ENCODE measurements at regions not wholly inside any gene's neighbourhood (a gene's known extent, or its start where the extent isn't known, plus 50 kb on each side); places are given as distances from the start of the nearest gene placed in this dataset.

GRCh38 chr4:62133101-62133897, 933.2 kb downstream of the ADGRL3 start:
- Histone ChIP-seq H3K9ac (no peak overlapping the region), H3K9me3 (0 out of 2 replicates have a peak, but pooled peaks cover 9% of the 10 kb centered on the region), H3K36me3 (no peaks in the 10 kb centered on the region), H3K4me2 (no peak overlapping the region), H3K4me1 (no peaks in the 10 kb centered on the region), H3K27ac (no peak overlapping the region), H4K20me1 (no peaks in the 10 kb centered on the region), H3K27me3 (no peaks in the 10 kb centered on the region), H3K4me3 (no peak overlapping the region)
- no peak for TF ChIP-seq Cebpa-rat (IDR thresholded peaks at IDR 0.05)

- H3K4me2 ChIP-seq: no peak overlapping the region
- H3K27ac ChIP-seq: no peak overlapping the region
- H3K27me3 ChIP-seq: no peaks in the 10 kb centered on the region
- 0 out of 2 replicates have a peak, but pooled peaks cover 9% of the 10 kb centered on the region for H3K9me3 ChIP-seq
- TF ChIP-seq Cebpa-rat (IDR thresholded peaks at IDR 0.05): no peak
- H4K20me1 ChIP-seq: no peaks in the 10 kb centered on the region
- H3K36me3 ChIP-seq: no peaks in the 10 kb centered on the region
- no peak overlapping the region for H3K4me3 ChIP-seq
- no peak overlapping the region for H3K9ac ChIP-seq
- H3K4me1 ChIP-seq: no peaks in the 10 kb centered on the region
These were observed 930.9 kb downstream of the ADGRL3 start for GRCh38 chr4:62131049-62131448.

- H3K9me3 ChIP-seq: 0 out of 2 replicates have a peak, but pooled peaks cover 9% of the 10 kb centered on the region
- H3K9ac ChIP-seq: no peak overlapping the region
- TF ChIP-seq Cebpa-rat (IDR thresholded peaks at IDR 0.05): no peak
- H3K27ac ChIP-seq: no peak overlapping the region
- H3K36me3 ChIP-seq: no peaks in the 10 kb centered on the region
- no peaks in the 10 kb centered on the region for H3K4me1 ChIP-seq
- H3K4me3 ChIP-seq: no peak overlapping the region
- no peaks in the 10 kb centered on the region for H4K20me1 ChIP-seq
- H3K27me3 ChIP-seq: no peaks in the 10 kb centered on the region
- no peak overlapping the region for H3K4me2 ChIP-seq
These were observed 930.5 kb downstream of the ADGRL3 start for GRCh38 chr4:62130637-62131036.

- Histone ChIP-seq H3K27me3 (no peaks in the 10 kb centered on the region), H3K36me3 (no peaks in the 10 kb centered on the region), H4K20me1 (no peaks in the 10 kb centered on the region), H3K4me2 (no peak overlapping the region), H3K4me3 (no peak overlapping the region), H3K9me3 (0 out of 2 replicates have a peak, but pooled peaks cover 9% of the 10 kb centered on the region), H3K9ac (no peak overlapping the region), H3K27ac (no peak overlapping the region), H3K4me1 (no peaks in the 10 kb centered on the region)
- TF ChIP-seq Cebpa-rat (IDR thresholded peaks at IDR 0.05): no peak
These were observed 930.1 kb downstream of the ADGRL3 start for GRCh38 chr4:62130230-62130629.
